Testis (tissue), 2 donors: ENCODE measurements at regions not wholly inside any gene's neighbourhood (a gene's known extent, or its start where the extent isn't known, plus 50 kb on each side); places are given as distances from the start of the nearest gene placed in this dataset.

Source experiments
- POLR2A ChIP-seq: fragments of 450-650 bp; IDR thresholded peaks from one replicate; pipeline ENCODE4 v1.6.1; 2017; ENCODE audit warnings: antibody characterized with exemption, mild to moderate bottlenecking, moderate library complexity
- TF ChIP-seq, protein P1 (sequence below), 3 experiments: fragments of 450-650 bp in 2 of 3; fragments of 200-600 bp in 1 of 3; sonication (generic) in 1 of 3; IDR thresholded peaks; one replicate each; pipeline ENCODE4 v1.5.1; 2016 to 2019; ENCODE audit warnings: antibody characterized with exemption in 3 of 3, mild to moderate bottlenecking in 2 of 3, moderate library complexity in 1 of 3

DNA sequence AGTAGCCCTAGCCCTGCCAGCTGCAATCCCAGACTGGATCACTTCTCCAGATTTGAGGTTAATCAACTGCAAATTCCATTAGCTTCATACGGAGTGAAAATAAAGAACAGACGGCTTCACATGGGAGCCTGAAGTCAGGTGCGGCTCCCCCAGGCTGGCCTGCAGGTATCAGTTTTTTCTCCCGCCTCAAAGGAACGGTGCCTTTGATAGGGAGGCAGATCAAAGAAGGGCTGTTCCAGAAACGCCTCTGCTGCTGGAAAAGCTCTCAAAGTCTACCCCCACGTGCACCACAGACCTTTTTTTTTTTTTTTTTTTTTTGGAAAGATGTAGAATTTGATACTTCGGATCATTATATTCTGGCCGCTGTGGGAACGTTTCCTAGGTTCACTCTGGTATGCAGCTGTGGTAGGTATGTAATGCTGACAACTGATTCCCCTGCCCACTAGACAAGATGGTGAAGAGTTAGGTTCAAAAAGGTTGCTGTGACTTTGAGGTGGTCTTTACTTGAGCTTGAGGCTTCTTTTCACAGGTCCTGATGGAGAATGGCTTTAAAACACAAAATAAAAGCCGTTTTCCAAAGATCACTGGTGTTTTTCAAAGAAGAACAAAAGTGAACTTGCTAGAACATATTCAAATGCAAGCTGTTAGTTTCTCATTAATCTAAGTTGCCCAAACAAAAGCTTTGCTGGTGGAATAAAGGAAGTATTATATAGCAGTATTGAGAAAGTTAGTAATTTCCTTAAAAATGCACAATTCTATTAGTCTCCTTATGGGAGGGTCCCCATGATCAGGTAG is 189.0 kb upstream of the NFIA start:
- TF ChIP-seq, protein P1, sequence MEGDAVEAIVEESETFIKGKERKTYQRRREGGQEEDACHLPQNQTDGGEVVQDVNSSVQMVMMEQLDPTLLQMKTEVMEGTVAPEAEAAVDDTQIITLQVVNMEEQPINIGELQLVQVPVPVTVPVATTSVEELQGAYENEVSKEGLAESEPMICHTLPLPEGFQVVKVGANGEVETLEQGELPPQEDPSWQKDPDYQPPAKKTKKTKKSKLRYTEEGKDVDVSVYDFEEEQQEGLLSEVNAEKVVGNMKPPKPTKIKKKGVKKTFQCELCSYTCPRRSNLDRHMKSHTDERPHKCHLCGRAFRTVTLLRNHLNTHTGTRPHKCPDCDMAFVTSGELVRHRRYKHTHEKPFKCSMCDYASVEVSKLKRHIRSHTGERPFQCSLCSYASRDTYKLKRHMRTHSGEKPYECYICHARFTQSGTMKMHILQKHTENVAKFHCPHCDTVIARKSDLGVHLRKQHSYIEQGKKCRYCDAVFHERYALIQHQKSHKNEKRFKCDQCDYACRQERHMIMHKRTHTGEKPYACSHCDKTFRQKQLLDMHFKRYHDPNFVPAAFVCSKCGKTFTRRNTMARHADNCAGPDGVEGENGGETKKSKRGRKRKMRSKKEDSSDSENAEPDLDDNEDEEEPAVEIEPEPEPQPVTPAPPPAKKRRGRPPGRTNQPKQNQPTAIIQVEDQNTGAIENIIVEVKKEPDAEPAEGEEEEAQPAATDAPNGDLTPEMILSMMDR (IDR thresholded peaks at IDR 0.05), result no peak
- TF ChIP-seq POLR2A, result no peak
